Activated CD8-positive, alpha-beta memory T cell treated with anti-CD3 and anti-CD28 coated beads for 1 hour (primary cell): ENCODE measurements at regions not wholly inside any gene's neighbourhood (a gene's known extent, or its start where the extent isn't known, plus 50 kb on each side); places are given as distances from the start of the nearest gene placed in this dataset.
"Not testable (repeated sequence)": the region's sequence is repeated elsewhere in the genome, so short reads cannot be mapped to it uniquely, and the experiment has no call there.

Source experiments
- DNase-seq, 2 donors: peaks; one replicate each; pipeline ENCODE4 v3.0.0-alpha.2; 2020; ENCODE audit warnings: low read depth in 1 of 2; ENCODE audit errors: extremely low read depth in 1 of 2

DNA sequence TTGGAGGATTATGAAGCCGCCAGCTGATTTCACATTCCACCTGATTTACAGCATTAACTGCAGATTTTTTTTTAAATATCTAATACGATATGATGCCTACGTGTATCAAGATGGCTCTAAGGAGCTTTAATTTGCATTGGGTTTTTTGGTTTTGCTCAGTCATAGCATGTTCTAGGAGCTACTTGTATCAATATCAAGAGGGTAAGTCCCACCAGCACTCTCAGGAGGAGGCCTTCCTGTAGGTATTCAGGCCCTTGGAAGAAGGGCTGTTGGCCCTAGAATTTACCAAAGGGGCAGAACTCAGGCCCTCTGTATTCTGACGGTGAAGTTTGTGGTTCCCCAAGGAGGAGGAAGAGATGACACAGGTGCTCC is 97.2 kb upstream of the IPO5 start:
- DNase-seq = no peak

DNA sequence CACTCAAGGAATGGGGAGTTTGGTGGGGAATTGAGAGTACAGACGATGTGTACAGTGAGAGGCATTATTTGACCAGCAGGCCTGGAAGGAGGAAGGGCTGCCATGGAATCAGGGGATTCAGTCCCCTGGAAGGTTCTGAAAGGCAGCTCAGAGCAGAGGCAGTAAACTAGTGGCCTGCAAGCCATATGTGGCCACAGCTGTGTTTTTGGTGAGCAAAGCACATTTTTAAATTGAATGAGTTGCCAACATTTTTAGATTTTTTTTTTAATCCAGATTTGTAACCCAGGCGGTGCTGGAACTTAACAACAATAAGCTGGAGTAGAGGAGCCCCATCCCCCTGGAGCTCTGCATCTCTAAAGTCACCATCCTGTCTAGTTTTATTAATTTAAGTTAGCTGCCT is 95.3 kb upstream of the IPO5 start:
- DNase-seq = no peak

GRCh38 chr13:97866346-97866745 is 87.1 kb upstream of the IPO5 start:
- DNase-seq = no peak

- no peak for DNase-seq
These were observed 86.7 kb upstream of the IPO5 start for GRCh38 chr13:97866751-97867150.

GRCh38 chr13:97873398-97873797 is 80.1 kb upstream of the IPO5 start:
- DNase-seq = no peak

GRCh38 chr13:97875218-97875617 is 78.3 kb upstream of the IPO5 start:
- DNase-seq = no peak

DNA sequence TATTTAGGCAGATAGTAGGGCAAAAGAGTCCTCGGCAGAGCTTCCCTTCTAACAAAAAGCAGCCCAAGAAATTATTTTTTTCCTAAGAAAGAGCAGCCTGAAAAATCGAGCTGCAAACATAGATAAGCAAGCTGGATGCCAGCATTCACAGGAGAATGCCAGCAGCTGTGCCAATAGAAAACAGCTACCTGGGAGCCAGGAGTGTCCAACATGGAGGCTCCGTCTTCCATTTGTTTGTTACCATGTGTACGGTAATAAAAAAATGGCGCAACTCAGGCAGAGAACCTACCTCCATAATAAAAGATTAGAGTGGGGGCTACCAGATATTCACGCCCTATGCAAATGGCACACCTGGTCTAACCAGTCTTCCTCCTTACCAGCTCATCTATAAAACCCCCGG is 77.6 kb upstream of the IPO5 start:
- no peak for DNase-seq

DNA sequence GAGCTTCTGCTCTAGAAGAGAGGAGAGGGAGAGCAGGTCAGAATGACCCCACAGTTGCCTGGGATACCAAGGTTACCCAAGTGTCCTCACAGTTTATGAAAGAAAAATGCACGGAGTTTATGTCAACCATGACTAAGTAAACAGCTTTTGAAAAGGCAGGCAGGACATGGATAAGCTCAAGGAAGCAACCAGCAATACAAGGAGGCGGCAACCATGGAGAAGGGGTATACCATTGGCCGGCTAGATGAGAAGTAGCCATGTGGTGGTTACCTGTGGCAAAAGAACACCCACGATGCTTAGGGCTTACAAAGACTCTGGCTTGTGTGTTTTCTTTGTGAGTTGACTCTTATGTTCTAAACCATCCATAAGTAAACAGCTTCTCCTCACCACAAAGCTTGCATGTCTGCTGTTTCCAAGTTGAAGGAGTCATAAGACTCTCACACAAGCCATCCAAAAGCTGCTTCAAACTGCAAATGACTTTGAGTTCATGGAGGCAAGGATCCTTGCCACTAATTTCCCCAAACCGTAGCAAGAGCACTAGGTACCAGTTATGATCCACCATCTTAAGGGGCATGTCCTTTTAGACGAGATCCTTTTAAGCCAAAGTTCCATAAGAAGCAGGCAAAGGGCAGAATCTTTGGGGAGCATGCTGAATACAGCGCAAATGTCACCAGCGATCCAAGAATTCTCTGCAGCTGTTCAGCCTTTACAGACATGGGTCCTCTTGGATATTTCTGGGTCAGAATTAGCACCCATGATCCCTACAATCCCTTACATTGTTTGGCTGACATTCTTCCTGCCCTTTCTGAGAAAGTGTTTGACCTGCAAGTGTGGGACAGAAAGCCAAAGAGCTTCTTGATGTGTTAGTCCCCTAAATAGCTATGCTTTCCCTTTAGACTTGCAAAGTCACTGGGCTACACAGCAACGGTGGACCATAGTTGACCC is 74.8 kb upstream of the IPO5 start:
- no peak for DNase-seq

GRCh38 chr13:97879646-97880310 is 73.7 kb upstream of the IPO5 start:
- no peak for DNase-seq

DNA sequence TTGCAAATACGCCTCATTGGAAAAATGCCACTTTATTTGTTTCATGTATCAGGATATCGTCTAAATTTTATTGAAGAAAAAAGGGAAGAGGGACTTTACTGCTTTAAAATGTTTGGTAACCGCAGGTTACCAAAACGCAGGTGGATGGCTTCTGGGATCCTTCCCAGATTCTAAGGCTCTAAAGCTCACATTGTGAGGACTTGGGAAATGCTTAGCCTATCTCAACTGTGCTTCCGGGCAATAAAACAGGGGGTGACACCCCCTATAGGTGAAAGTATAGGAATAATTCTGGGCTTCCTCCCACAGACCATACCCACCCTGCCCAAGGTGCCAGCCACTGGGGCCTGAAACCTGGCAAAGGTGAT is 73.2 kb upstream of the IPO5 start:
- DNase-seq = no peak

DNA sequence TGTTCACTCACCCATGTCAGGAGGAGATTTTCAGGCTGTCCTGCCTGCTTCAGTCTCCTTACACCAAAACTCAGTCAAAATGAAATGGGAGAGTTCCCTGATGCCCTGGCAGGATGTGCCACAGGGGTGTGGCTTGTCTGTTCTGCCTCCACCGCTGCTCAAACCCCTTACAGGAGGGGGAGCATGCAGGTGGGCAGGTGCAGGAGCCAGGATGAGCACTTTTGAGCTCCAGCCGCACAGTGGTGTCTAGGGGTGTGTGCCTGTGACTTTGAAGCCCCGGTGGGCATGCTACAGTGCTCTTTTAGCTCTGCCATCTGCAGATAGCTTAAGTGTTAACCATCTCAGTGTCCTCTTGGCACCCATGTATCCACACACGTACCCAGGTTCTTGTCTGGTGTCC is 71.9 kb upstream of the IPO5 start:
- DNase-seq = no peak

DNA sequence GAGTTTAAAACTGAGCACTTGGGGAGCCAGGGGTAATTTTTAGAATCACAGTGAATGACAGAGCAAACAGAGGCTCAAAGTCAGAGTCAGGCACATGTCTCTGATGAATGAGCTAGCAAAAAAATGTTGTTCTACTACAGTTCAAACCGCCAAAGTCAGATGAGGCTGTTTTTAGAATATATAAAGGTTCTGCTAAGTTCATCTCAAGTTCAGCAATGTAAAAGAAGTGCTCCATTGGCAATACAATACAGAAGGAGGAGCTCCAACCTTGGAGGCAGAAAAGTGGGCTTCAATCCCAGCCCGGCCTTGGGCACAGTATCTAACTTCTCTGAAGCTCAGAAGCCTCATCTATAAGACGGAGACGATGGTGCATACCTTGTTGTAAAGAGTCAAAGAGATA is 70.1 kb upstream of the IPO5 start:
- DNase-seq = no peak

- no peak for DNase-seq
These were observed 68.6 kb upstream of the IPO5 start for GRCh38 chr13:97884707-97885468.

DNA sequence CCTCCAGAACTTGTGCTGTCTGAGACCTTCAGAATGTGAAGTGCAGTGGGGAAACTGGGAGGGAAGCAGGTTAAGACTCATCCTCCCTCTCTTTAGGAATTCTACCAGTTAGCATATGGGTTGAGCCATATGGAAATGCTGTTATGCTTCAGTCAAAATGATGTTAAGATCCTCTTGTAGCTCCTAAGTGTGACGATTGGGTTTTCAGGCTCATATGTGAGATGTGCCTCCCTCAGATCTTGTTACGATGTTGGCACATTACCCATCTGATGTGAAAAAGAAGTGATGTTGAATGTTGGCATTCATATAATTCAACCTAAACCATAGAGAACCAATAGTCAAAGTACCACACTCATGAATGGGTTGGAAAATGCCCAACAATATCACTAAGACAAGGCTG is 67.8 kb upstream of the IPO5 start:
- DNase-seq = no peak

DNA sequence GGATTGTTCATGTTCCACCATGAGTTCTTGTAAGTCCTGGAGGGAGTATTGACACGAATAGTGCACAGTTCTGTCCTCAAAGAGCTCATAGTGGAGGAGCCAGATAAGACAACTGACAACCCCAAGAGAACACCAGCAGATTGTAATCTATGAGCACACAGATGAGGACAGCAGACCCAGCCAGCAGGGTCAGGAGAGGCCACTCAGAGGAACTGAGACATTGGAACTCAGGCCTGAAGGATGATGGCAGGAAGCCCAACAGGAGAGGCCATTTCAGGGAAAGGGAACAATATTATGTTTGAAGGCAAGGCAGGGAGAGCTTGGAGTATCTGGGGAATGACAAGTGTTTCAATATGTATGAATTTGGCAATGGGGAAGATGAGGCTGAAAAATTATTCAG is 63.7 kb upstream of the IPO5 start:
- DNase-seq = no peak

GRCh38 chr13:97890573-97890972 is 62.9 kb upstream of the IPO5 start:
- no peak for DNase-seq

DNA sequence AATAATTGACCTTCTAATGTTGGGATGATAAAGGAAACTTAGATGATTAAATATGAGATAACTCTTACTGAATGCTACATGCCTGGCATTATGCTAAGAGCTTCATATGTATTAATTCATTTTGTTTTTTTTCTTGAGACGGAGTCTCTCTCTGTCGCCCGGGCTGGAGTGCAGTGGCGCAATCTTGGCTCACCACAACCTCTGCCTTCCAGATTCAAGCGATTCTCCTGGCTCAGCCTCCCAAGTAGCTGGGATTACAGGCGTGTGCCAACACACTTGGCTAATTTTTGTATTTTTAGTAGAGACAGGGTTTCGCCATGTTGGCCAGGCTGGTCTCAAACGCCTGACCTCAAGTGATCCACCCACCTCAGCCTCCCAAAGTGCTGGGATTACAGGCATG is 61.5 kb upstream of the IPO5 start:
- not testable (repeated sequence) for DNase-seq

DNA sequence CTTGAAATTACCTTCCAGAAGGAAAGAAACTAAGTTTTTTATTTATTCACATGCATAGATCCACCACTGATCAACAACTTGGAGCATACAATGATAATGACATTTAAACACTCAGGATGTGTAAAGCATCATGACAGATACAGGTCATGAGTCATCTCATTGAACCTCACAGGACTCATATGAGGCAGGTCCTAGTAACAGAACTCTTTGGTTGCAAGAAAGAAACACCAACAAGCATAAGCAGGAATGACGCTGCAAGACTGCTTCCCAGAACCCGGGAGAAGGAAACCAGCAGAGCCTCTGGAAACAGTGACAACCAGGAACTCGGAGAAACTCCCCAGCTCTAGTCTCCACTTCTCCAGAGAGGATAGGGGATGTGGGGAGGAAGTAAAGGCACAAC is 60.8 kb upstream of the IPO5 start:
- DNase-seq = no peak

DNA sequence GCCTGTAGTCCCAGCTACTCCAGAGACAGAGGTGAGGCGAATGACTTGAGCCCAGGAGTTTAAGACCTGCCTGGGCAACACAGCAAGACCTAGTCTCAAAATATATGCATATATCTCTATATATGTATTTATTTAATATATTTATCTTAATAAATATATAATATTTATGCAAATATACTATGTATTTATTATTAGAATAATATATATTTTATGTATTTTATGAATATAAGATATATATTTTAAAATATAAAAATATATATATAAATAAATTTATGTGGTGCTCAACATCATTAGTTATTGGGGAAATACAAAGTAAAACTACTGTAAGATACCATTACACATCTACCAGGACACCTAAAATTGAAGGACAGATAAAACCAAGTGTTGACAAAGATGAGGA is 58.1 kb upstream of the IPO5 start:
- no peak for DNase-seq

DNA sequence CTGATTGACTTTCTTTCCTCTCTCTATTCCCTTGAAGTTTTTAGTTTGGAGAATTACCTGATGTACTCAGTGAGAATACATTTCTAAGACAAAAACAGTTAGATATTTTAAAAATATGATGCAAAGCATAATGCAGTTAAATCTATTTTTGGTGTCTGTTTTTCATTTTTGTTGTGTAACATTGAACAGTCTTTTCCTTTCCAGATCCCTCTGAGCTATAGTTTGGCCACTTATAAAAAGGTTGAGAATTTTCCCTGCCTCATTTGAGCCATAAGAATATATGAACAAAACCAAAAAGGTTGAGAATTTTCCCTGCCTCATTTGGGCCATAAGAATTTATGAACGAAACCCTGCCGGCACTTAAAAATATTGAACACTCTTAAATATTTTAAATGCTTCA is 57.0 kb upstream of the IPO5 start:
- no peak for DNase-seq

DNA sequence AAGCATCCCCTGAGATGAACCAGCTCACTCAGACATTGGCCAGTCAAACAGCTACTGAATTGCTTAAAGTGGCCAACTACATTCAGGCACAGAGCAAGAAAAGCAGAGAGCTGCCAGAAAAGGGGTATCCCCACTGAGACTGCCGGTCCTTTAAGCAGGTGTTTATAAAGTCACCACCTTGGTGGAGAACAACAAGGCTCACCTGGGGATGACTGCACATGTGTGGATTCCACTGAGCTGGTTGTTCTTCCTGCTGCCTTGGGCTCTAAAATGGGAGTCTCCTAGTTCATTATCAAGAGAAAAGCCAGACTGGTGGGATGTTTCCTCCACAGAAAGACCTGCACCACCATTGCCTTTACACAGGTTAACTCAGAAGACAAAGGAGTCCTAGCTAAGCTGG is 51.8 kb upstream of the IPO5 start:
- no peak for DNase-seq
